Activated CD8-positive, alpha-beta T cell treated with anti-CD3 and anti-CD28 coated beads, Interleukin-2, amount 10 ng/mL, durations not matched to agents 7 days and 5 days (primary cell): ENCODE measurements at regions not wholly inside any gene's neighbourhood (a gene's known extent, or its start where the extent isn't known, plus 50 kb on each side); places are given as distances from the start of the nearest gene placed in this dataset.

Source experiments
- ATAC-seq: fragments of 150-1000 bp; cut with Tn5 transposase; one replicate; pipeline ENCODE4 v1.10.0; 2021; ENCODE audit warnings: moderate library complexity
- CTCF ChIA-PET: fragments of 350-600 bp; sonication (Branson Sonifier 250); formaldehyde crosslinking; loops from one replicate; lab custom pipeline; 2021; ENCODE audit warnings: antibody characterized with exemption; lab: Charles Lee
- POLR2A ChIA-PET: fragments of 350-600 bp; sonication (Branson Sonifier 250); formaldehyde crosslinking; loops from one replicate; lab custom pipeline; 2021; ENCODE audit warnings: antibody characterized with exemption; lab: Charles Lee
- DNase-seq: peaks from one replicate; pipeline ENCODE4 v3.0.0-alpha.2; 2020
- H3K27ac Mint-ChIP-seq: one replicate; pipeline ENCODE4 v1.8.0; 2021; ENCODE audit warnings: mild to moderate bottlenecking, mixed read lengths
- H3K27me3 Mint-ChIP-seq: one replicate; pipeline ENCODE4 v1.8.0; 2021; ENCODE audit warnings: low read depth, mixed read lengths
- H3K36me3 Mint-ChIP-seq: one replicate; pipeline ENCODE4 v1.8.0; 2021; ENCODE audit warnings: low read depth, mixed read lengths
- H3K4me1 Mint-ChIP-seq: one replicate; pipeline ENCODE4 v1.8.0; 2021; ENCODE audit warnings: low read depth, mixed read lengths
- H3K4me3 Mint-ChIP-seq: one replicate; pipeline ENCODE4 v1.8.0; 2021; ENCODE audit warnings: mild to moderate bottlenecking, mixed read lengths
- H3K9me3 Mint-ChIP-seq: one replicate; pipeline ENCODE4 v1.8.0; 2022; ENCODE audit warnings: mixed read lengths; ENCODE audit not compliant: insufficient read depth

DNA sequence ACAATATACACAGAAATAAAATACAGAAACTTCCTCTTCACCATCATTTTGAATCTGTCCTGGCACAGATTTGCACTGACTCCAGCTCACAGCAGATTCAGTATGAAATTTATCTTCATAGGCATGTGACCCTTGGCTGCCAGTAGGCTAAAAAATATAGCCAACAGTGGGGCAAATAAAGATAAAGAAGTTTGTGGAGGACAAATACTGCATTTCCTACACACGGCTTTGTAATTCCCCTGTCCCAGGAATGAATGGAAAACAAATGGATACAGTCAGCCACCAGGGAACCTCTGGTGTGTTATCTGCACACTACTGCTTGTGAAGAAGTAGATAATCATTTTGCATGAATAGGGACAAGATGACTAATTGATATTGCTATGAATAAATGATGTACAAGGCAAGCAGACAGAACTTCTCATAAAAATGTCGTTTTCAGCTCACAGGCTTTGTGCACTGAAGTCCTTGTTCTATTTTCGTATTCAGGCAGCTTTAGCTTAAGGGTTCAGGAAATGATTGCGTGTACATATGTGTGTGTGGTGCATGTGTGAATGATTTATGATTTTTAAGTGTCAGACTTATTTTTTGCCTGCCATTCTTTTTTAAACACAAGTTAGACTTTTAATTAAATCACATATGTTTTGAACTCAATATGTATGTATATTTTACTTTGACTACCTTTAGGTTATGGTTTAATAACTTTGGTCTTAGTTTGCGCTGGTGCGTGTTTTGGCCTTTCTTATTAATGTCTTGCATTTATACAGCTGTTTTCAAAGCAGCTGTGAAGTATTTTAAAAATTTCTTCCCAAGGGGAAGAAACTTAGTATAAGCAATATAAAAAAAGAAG, 543.8 kb upstream of the JAG1 start:
- no peak for ATAC-seq

GRCh38 chr20:11218173-11218680, 544.4 kb upstream of the JAG1 start:
- H3K4me1 Mint-ChIP-seq, result no peaks in the 10 kb centered on the region
- peaks cover 4% of the 10 kb centered on the region for H3K9me3 Mint-ChIP-seq
- ChIA-PET POLR2A (no interaction called here), CTCF (no interaction called here)
- DNase-seq (no peak), ATAC-seq (no peak)
- H3K27ac Mint-ChIP-seq, result no peak overlapping the region
- no peak overlapping the region for H3K4me3 Mint-ChIP-seq
- no peaks in the 10 kb centered on the region for H3K36me3 Mint-ChIP-seq
- no peaks in the 10 kb centered on the region for H3K27me3 Mint-ChIP-seq

More for the DNA sequence above, 543.8 kb upstream of the JAG1 start:
- H3K27ac Mint-ChIP-seq, result no peak overlapping the region
- DNase-seq, result no peak
- H3K27me3 Mint-ChIP-seq, result no peaks in the 10 kb centered on the region
- ChIA-PET CTCF (no interaction called here), POLR2A (no interaction called here)
- peaks cover 4% of the 10 kb centered on the region for H3K9me3 Mint-ChIP-seq
- no peaks in the 10 kb centered on the region for H3K4me1 Mint-ChIP-seq
- no peak overlapping the region for H3K4me3 Mint-ChIP-seq
- H3K36me3 Mint-ChIP-seq, result no peaks in the 10 kb centered on the region

DNA sequence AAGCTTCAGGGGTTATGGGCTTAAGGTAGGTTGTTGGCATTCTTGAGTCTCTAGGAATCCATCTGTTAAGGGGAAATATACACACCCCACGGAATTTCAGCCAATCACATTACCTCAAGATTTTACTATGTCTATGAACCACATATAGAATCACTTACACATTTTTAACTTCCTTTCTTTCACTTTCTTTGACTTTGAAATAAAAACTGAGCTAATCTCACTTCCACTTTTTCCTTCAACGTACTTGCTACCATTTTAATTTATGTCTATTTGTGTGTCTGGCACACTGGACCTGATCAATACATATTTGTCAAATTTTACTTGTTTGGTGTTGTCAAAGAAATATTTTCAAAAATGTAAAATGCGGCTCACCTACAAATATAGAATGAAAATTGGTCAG, 545.4 kb upstream of the JAG1 start:
- no peak overlapping the region for H3K4me3 Mint-ChIP-seq
- ATAC-seq (no peak), DNase-seq (no peak)
- no peak overlapping the region for H3K27ac Mint-ChIP-seq
- H3K36me3 Mint-ChIP-seq, result no peaks in the 10 kb centered on the region
- H3K9me3 Mint-ChIP-seq, result peaks cover 4% of the 10 kb centered on the region
- ChIA-PET POLR2A (no interaction called here), CTCF (no interaction called here)
- H3K4me1 Mint-ChIP-seq, result no peaks in the 10 kb centered on the region
- H3K27me3 Mint-ChIP-seq, result no peaks in the 10 kb centered on the region

- ATAC-seq, result no peak
- Mint-ChIP-seq H3K4me3 (no peak overlapping the region), H3K9me3 (peaks cover 4% of the 10 kb centered on the region), H3K36me3 (no peaks in the 10 kb centered on the region), H3K4me1 (no peaks in the 10 kb centered on the region), H3K27ac (no peak overlapping the region), H3K27me3 (no peaks in the 10 kb centered on the region)
- CTCF ChIA-PET, result no interaction called here
- no peak for DNase-seq
- POLR2A ChIA-PET, result no interaction called here
These were observed 547.2 kb upstream of the JAG1 start for GRCh38 chr20:11221046-11221445.

DNA sequence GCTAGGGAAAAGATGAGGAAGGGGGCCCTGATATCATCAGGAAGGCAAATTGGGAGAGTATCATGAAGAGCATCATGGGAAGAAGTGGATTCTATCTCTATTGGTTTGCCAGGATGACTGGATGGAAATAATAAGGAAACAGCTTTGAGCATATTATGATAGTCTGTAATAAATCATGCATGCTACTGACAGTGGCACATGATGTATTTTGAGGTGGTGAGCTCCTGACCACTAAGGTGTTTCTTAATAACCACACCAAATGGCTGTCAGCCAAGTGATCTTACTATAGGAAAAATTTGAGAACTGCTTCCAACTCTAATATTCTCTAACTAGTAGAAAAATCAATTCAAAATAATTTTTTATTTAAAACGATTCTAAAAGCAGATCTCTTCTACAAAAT, 548.4 kb upstream of the JAG1 start:
- no peak overlapping the region for H3K4me3 Mint-ChIP-seq
- POLR2A ChIA-PET, result no interaction called here
- CTCF ChIA-PET, result no interaction called here
- H3K9me3 Mint-ChIP-seq, result peaks cover 4% of the 10 kb centered on the region
- no peaks in the 10 kb centered on the region for H3K36me3 Mint-ChIP-seq
- DNase-seq (no peak), ATAC-seq (no peak)
- H3K27me3 Mint-ChIP-seq, result no peaks in the 10 kb centered on the region
- no peaks in the 10 kb centered on the region for H3K4me1 Mint-ChIP-seq
- no peak overlapping the region for H3K27ac Mint-ChIP-seq

DNA sequence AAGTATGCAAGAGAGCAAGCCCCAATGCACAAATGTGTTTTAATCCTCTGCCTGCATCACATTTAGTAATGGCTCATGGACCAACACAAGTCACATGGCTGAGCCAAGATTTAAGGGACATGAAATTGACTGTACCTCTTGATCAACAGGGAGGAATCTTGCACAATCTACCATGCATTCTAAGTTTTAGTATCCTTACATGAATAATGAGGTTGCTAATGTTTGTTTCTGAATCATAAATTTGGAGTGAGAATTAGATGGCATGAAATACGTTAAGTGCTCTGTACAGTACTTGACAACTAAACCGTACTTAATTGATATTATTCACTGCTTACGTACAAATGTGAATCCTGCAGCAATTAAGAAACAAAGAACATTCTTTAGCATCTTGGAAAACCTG, 553.8 kb upstream of the JAG1 start:
- POLR2A ChIA-PET, result no interaction called here
- Mint-ChIP-seq H3K27ac (no peak overlapping the region), H3K4me1 (no peaks in the 10 kb centered on the region), H3K36me3 (no peaks in the 10 kb centered on the region), H3K9me3 (no peaks in the 10 kb centered on the region), H3K4me3 (no peak overlapping the region), H3K27me3 (no peaks in the 10 kb centered on the region)
- CTCF ChIA-PET, result no interaction called here
- DNase-seq, result no peak
- no peak for ATAC-seq

GRCh38 chr20:11229772-11230171, 556.0 kb upstream of the JAG1 start:
- Mint-ChIP-seq H3K4me1 (no peaks in the 10 kb centered on the region), H3K4me3 (no peak overlapping the region), H3K27me3 (no peaks in the 10 kb centered on the region), H3K36me3 (no peaks in the 10 kb centered on the region), H3K27ac (no peak overlapping the region), H3K9me3 (no peaks in the 10 kb centered on the region)
- CTCF ChIA-PET, result no interaction called here
- ATAC-seq, result no peak
- POLR2A ChIA-PET, result no interaction called here
- DNase-seq, result no peak

GRCh38 chr20:11230999-11231398, 557.2 kb upstream of the JAG1 start:
- DNase-seq (no peak), ATAC-seq (no peak)
- Mint-ChIP-seq H3K27ac (no peak overlapping the region), H3K4me3 (no peak overlapping the region), H3K27me3 (no peaks in the 10 kb centered on the region), H3K36me3 (no peaks in the 10 kb centered on the region), H3K4me1 (no peaks in the 10 kb centered on the region), H3K9me3 (no peaks in the 10 kb centered on the region)
- ChIA-PET POLR2A (no interaction called here), CTCF (no interaction called here)

- no peaks in the 10 kb centered on the region for H3K36me3 Mint-ChIP-seq
These were observed 558.2 kb upstream of the JAG1 start for GRCh38 chr20:11231742-11232648.

GRCh38 chr20:11232896-11233295, 559.1 kb upstream of the JAG1 start:
- H3K27ac Mint-ChIP-seq, result no peak overlapping the region
- no peak overlapping the region for H3K4me3 Mint-ChIP-seq
- H3K36me3 Mint-ChIP-seq, result no peaks in the 10 kb centered on the region
- DNase-seq, result no peak
- H3K9me3 Mint-ChIP-seq, result no peaks in the 10 kb centered on the region
- ChIA-PET CTCF (no interaction called here), POLR2A (no interaction called here)
- ATAC-seq, result no peak
- H3K4me1 Mint-ChIP-seq, result no peaks in the 10 kb centered on the region
- H3K27me3 Mint-ChIP-seq, result no peaks in the 10 kb centered on the region

More at GRCh38 chr20:11231742-11232648, 558.2 kb upstream of the JAG1 start:
- Mint-ChIP-seq H3K4me1 (no peaks in the 10 kb centered on the region), H3K4me3 (no peak overlapping the region), H3K27me3 (no peaks in the 10 kb centered on the region), H3K27ac (no peak overlapping the region), H3K9me3 (no peaks in the 10 kb centered on the region)
- no peak for ATAC-seq
- no peak for DNase-seq
- ChIA-PET POLR2A (no interaction called here), CTCF (no interaction called here)

GRCh38 chr20:11234181-11234580, 560.4 kb upstream of the JAG1 start:
- DNase-seq (no peak), ATAC-seq (no peak)
- H3K4me3 Mint-ChIP-seq, result no peak overlapping the region
- H3K9me3 Mint-ChIP-seq, result no peaks in the 10 kb centered on the region
- no peak overlapping the region for H3K27ac Mint-ChIP-seq
- H3K36me3 Mint-ChIP-seq, result no peaks in the 10 kb centered on the region
- no peaks in the 10 kb centered on the region for H3K27me3 Mint-ChIP-seq
- ChIA-PET POLR2A (no interaction called here), CTCF (no interaction called here)
- H3K4me1 Mint-ChIP-seq, result no peaks in the 10 kb centered on the region

DNA sequence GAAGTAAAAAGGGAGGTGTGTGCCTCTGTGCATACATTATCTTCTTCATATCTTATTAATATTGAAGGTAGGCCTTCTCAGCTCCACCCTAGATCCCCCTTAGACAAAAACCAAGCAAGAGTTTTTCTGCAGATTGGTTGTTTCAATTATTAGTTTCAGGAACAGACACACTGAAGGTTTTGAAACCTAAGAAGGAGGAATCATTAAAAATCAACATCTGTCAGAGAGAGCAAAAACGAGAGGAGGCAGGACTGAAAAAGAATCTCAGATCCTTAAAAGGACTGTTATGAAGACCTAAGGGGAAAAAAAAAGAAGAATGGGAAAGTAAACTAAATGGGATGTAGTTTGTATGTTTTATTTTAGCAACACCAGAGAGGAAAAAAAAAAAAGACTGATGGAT, 560.8 kb upstream of the JAG1 start:
- ChIA-PET CTCF (no interaction called here), POLR2A (no interaction called here)
- DNase-seq (no peak), ATAC-seq (no peak)
- Mint-ChIP-seq H3K36me3 (no peaks in the 10 kb centered on the region), H3K4me3 (no peak overlapping the region), H3K27me3 (no peaks in the 10 kb centered on the region), H3K9me3 (no peaks in the 10 kb centered on the region), H3K4me1 (no peaks in the 10 kb centered on the region), H3K27ac (no peak overlapping the region)
